Mucosa of stomach (tissue), 1 donor: ENCODE measurements at regions not wholly inside any gene's neighbourhood (a gene's known extent, or its start where the extent isn't known, plus 50 kb on each side); places are given as distances from the start of the nearest gene placed in this dataset.
"Not testable (repeated sequence)": the region's sequence is repeated elsewhere in the genome, so short reads cannot be mapped to it uniquely, and the experiment has no call there.

Source experiments
- H3K27me3 ChIP-seq: one replicate; pipeline ENCODE4 v1.7.0; 2013; ENCODE audit warnings: mild to moderate bottlenecking, low read length; ENCODE audit not compliant: control insufficient read depth, insufficient read depth
- H3K36me3 ChIP-seq: one replicate; pipeline ENCODE4 v1.7.0; 2013; ENCODE audit warnings: low read length; ENCODE audit not compliant: control insufficient read depth, insufficient read depth
- H3K4me1 ChIP-seq: one replicate; pipeline ENCODE4 v1.7.0; 2013; ENCODE audit warnings: mild to moderate bottlenecking, low read length; ENCODE audit not compliant: control insufficient read depth, insufficient read depth
- H3K4me3 ChIP-seq: one replicate; pipeline ENCODE4 v1.7.0; 2013; ENCODE audit warnings: low read length
- H3K9ac ChIP-seq: one replicate; pipeline ENCODE4 v1.7.0; 2013; ENCODE audit warnings: mild to moderate bottlenecking, low read length, moderate library complexity
- H3K9me3 ChIP-seq: one replicate; pipeline ENCODE4 v1.7.0; 2013; ENCODE audit warnings: mild to moderate bottlenecking, low read length, moderate library complexity; ENCODE audit not compliant: control insufficient read depth
- donor health status: Pancreatic carcinoma.

DNA sequence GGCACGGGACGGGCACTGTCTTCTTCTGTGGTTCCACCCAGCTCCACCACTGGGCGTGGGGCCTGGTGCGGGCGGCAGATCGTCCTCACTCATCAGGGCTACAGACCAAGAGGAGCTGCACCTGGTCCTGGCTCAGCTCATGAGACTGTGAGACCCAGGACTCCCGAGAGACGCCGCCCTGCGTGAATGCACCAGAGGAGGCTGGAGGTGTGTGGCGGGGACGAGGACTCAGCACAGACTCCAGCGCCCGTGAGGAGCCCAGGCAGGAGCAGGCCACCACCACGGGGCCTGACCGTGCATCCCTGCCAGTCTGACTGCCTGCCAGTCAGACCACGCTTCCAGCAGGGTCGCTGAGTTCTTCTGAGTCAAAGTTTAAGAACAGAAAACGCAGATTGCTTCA lies 112.5 kb upstream of the SALL3 start:
- Histone ChIP-seq H3K9me3 (no peaks in the 10 kb centered on the region), H3K36me3 (no peaks in the 10 kb centered on the region), H3K4me1 (no peaks in the 10 kb centered on the region), H3K27me3 (no peaks in the 10 kb centered on the region), H3K9ac (no peak overlapping the region), H3K4me3 (no peak overlapping the region)

DNA sequence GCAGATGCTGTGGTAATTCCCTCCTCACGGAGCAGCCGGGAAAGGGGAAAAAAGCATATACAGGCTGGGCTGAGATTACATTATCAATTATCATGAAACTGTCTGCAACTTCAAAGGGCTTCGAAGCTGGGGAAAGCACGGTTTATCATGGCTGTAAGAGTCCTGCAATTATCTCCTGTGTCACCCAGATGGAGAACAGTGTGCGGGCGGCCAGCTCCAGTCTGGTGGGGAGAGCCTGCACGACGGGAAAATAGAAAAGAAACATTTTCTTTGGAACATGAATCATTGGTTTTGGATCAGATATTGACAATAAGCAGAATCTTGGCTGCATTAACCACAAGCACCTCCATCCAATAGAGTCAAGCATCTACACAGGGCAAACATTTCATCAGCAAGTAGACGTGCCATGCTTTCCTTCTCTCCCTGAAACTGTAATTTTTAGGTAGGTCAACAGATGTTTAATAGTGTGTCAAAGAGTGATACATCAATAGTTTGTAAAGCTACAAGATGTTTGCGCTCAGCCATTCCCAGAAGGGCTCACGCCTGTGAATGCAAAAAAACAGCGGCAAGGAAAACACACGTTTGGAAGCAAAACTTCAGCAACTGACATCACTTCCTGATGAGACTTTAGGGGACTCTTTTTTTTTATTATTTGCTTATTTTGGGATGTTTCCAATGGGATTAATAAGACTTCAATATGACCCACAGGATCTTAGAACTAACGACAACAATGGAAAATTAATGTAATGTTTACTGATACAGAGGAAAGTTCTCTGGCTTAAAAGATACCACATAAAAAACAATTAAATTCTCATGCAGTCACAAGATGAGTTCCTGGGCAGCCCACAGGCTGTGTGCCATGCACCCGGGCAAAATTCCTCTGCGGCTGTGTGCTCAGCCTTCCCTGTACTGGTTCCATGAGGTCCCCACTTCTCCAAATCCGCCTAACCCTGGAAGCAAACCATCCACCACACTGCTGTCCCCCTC lies 111.0 kb upstream of the SALL3 start:
- Histone ChIP-seq H3K4me1 (no peaks in the 10 kb centered on the region), H3K9me3 (no peaks in the 10 kb centered on the region), H3K27me3 (no peaks in the 10 kb centered on the region), H3K4me3 (no peak overlapping the region), H3K36me3 (no peaks in the 10 kb centered on the region), H3K9ac (no peak overlapping the region)

DNA sequence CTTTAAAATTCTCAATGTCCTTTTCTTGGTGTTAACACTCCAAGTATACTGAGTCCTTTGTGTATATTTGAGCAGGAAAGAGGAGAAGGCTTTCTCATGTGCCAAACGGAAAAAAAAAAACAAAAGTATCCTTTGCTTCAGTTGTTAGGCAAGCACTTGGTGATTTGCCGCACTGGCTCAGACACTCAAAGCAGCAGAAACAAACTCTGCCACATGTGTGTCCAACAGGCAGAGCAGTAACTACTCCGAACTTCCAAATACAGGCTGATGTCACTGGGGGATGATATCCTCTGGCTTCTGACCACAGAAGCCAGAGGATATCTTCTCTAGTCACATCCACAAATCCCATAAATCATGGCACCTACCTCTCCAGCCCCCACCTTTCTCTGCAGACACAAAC lies 108.0 kb upstream of the SALL3 start:
- H3K27me3 ChIP-seq = no peaks in the 10 kb centered on the region

GRCh38 chr18:78873926-78874500 lies 105.6 kb upstream of the SALL3 start:
- no peak overlapping the region for H3K9ac ChIP-seq

More for the DNA sequence above, 108.0 kb upstream of the SALL3 start:
- Histone ChIP-seq H3K9me3 (no peaks in the 10 kb centered on the region), H3K36me3 (no peaks in the 10 kb centered on the region), H3K4me3 (no peak overlapping the region), H3K9ac (no peak overlapping the region), H3K4me1 (no peaks in the 10 kb centered on the region)

GRCh38 chr18:78875016-78875777 lies 104.4 kb upstream of the SALL3 start:
- no peaks in the 10 kb centered on the region for H3K9me3 ChIP-seq
- H3K27me3 ChIP-seq = no peaks in the 10 kb centered on the region
- H3K4me1 ChIP-seq = no peaks in the 10 kb centered on the region
- no peaks in the 10 kb centered on the region for H3K36me3 ChIP-seq
- no peak overlapping the region for H3K4me3 ChIP-seq
- no peak overlapping the region for H3K9ac ChIP-seq

More at GRCh38 chr18:78873926-78874500, 105.6 kb upstream of the SALL3 start:
- Histone ChIP-seq H3K27me3 (no peaks in the 10 kb centered on the region), H3K9me3 (no peaks in the 10 kb centered on the region), H3K36me3 (no peaks in the 10 kb centered on the region), H3K4me3 (no peak overlapping the region), H3K4me1 (no peaks in the 10 kb centered on the region)

- Histone ChIP-seq H3K9me3 (no peaks in the 10 kb centered on the region), H3K4me1 (no peaks in the 10 kb centered on the region)
Measured at GRCh38 chr18:78875778-78876650, 103.6 kb upstream of the SALL3 start.

DNA sequence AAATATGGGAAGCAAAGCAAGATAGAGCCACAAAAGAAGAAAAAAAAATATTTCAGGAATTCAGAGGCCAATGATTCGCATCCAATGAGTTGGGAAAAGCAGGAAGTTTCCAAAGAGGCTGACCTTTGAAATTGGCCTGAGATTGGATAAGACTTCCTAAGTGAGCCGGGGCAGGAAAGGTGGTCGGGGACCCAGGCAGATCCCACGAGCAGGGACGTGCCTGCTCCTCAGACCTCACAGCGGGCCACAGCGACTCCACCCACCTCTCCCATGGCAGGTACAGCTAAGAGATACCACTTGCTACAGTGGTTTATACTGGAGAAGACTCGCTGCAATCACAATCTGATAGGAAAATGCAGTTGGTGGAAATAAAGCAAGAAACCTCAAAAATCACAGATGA lies 102.8 kb upstream of the SALL3 start:
- no peak overlapping the region for H3K4me3 ChIP-seq
- H3K9me3 ChIP-seq = no peaks in the 10 kb centered on the region
- H3K36me3 ChIP-seq = no peaks in the 10 kb centered on the region
- H3K4me1 ChIP-seq = no peaks in the 10 kb centered on the region
- H3K27me3 ChIP-seq = no peaks in the 10 kb centered on the region
- H3K9ac ChIP-seq = no peak overlapping the region

More at GRCh38 chr18:78875778-78876650, 103.6 kb upstream of the SALL3 start:
- no peaks in the 10 kb centered on the region for H3K36me3 ChIP-seq
- H3K4me3 ChIP-seq = no peak overlapping the region
- no peaks in the 10 kb centered on the region for H3K27me3 ChIP-seq
- H3K9ac ChIP-seq = no peak overlapping the region

GRCh38 chr18:78878335-78878734 lies 101.3 kb upstream of the SALL3 start:
- H3K27me3 ChIP-seq = no peaks in the 10 kb centered on the region
- no peaks in the 10 kb centered on the region for H3K4me1 ChIP-seq
- no peaks in the 10 kb centered on the region for H3K9me3 ChIP-seq
- no peak overlapping the region for H3K4me3 ChIP-seq
- H3K9ac ChIP-seq = no peak overlapping the region
- H3K36me3 ChIP-seq = no peaks in the 10 kb centered on the region

DNA sequence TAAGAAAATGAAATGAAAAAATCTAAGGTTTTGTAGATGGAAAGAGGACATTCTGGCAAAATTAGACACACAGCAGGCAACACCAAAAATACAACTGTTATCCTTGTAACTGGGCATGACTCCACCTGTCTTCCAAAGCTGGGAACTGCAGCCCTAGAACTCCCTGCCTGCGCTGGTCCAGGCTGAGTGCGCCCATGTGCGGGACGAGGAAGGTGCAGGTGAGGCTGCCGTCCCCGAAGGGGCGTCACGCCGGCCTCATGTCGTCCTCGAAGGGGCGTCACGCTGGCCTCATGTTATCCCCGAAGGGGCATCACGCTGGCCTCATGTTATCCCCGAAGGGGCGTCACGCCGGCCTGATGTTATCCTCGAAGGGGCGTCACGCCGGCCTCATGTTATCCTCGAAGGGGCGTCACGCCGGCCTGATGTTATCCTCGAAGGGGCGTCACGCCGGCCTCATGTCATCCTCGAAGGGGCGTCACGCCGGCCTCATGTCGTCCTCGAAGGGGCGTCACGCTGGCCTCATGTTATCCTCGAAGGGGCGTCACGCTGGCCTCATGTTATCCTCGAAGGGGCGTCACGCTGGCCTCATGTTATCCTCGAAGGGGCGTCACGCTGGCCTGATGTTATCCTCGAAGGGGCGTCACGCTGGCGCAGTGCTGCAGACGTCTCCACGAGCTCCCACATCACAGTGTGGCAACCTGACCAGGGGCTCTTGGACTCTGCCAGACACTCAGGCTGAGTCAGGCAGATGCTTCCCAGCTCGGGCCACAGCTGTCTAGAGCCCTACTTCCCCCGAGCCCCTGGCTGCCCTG lies 100.3 kb upstream of the SALL3 start:
- not testable (repeated sequence) for H3K9ac ChIP-seq, H3K9me3 ChIP-seq

GRCh38 chr18:78882585-78882984 lies 97.0 kb upstream of the SALL3 start:
- no peak overlapping the region for H3K9ac ChIP-seq
- H3K36me3 ChIP-seq = no peaks in the 10 kb centered on the region
- H3K4me3 ChIP-seq = no peak overlapping the region
- H3K9me3 ChIP-seq = no peaks in the 10 kb centered on the region
- no peaks in the 10 kb centered on the region for H3K27me3 ChIP-seq
- H3K4me1 ChIP-seq = no peaks in the 10 kb centered on the region

More for the DNA sequence above, 100.3 kb upstream of the SALL3 start:
- H3K4me1 ChIP-seq, H3K27me3 ChIP-seq, H3K4me3 ChIP-seq, H3K36me3 ChIP-seq: not testable (repeated sequence)

DNA sequence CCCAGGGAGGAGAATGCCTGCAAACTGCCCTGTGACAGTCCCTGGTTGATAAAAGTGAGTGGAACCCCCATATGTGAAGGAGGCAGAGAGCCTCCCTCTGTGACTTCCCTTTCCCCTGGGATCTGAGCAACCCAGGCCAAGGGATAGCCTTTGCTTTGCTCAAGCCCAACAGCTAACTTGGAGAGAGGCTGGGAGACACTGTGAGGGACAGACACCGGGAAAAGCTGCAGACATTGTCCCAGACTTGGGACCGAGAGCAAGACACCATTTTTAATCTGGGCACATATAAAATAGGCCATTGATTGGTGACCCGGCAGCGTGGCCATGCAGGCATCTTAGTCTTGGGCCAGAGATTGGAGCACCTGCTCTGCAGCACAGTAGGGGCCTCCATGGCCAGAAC lies 96.1 kb upstream of the SALL3 start:
- Histone ChIP-seq H3K9me3 (no peaks in the 10 kb centered on the region), H3K9ac (no peak overlapping the region), H3K36me3 (no peaks in the 10 kb centered on the region), H3K4me3 (no peak overlapping the region), H3K4me1 (no peaks in the 10 kb centered on the region), H3K27me3 (no peaks in the 10 kb centered on the region)
